ENCODE measurements at regions not wholly inside any gene's neighbourhood (a gene's known extent, or its start where the extent isn't known, plus 50 kb on each side); places are given as distances from the start of the nearest gene placed in this dataset.

- Histone ChIP-seq H3K4me2 (ENCODE audit: insufficient read depth, low read length) (no peak overlapping the region), H4K20me1 (replicated peaks; ENCODE audit: control insufficient read depth, extremely low read depth, insufficient read depth, low read length) (no peaks in the 10 kb centered on the region), H3K4me3 (replicated peaks in 1 of 3; ENCODE audit: insufficient read depth in 1 of 3, low read depth in 1 of 3, low read length in 3 of 3) (no peak overlapping the region), H3K9ac (replicated peaks; ENCODE audit: extremely low read depth, insufficient read depth, low read length) (no peak overlapping the region), H3K27ac (ENCODE audit: insufficient read depth, low read depth, low read length) (no peak overlapping the region), H3K27me3 (ENCODE audit: control insufficient read depth in 2 of 2, insufficient read depth in 2 of 2, low read length in 2 of 2) (no peaks in the 10 kb centered on the region), H3K9me1 (replicated peaks; ENCODE audit: control insufficient read depth, extremely low read depth, insufficient read depth, low read length) (no peaks in the 10 kb centered on the region), H3K36me3 (ENCODE audit: control insufficient read depth in 2 of 2, extremely low read depth in 1 of 2, insufficient read depth in 2 of 2, low read length in 2 of 2) (no peaks in the 10 kb centered on the region), H2AFZ (ENCODE audit: low read depth, low read length) (no peak overlapping the region), H3K4me1 (ENCODE audit: control insufficient read depth, extremely low read depth, insufficient read depth, low read length) (no peaks in the 10 kb centered on the region), H3K9me3 (replicated peaks; ENCODE audit: control insufficient read depth, insufficient read depth, low read length) (no peaks in the 10 kb centered on the region), H3K79me2 (ENCODE audit: control insufficient read depth, insufficient read depth, low read length) (no peaks in the 10 kb centered on the region)
- FAIRE-seq: no peak
- no peak for DNase-seq (ENCODE audit: low read depth, low spot score)
- intact Hi-C loops (cut with micrococcal nuclease) (no loop called here), dilution Hi-C loops (cut with MboI; ENCODE audit: extremely low pct_ligation_motif_present, low sequenced_read_pairs) (no loop called here)
- TF ChIP-seq MYC (IDR thresholded peaks at IDR 0.05; ENCODE audit: low read depth, low read length): no peak
- TF ChIP-seq POLR2A (IDR thresholded peaks at IDR 0.05; ENCODE audit: low read depth, low read length): no peak
- TF ChIP-seq JUN (IDR thresholded peaks at IDR 0.05; ENCODE audit: borderline replicate concordance, insufficient read depth, insufficient read length, low read depth): no peak
- TF ChIP-seq GATA2 (IDR thresholded peaks at IDR 0.05; ENCODE audit: insufficient read depth, insufficient read length, low read depth, low read length): no peak
- no peak for TF ChIP-seq POLR2AphosphoS5 (IDR thresholded peaks at IDR 0.05; ENCODE audit: insufficient read depth, low read depth, low read length)
- no peak for TF ChIP-seq CTCF (IDR thresholded peaks at IDR 0.05; ENCODE audit: extremely low read depth in 1 of 2, insufficient read depth in 1 of 2, low read depth in 1 of 2, low read length in 2 of 2)
- TF ChIP-seq EZH2 (IDR thresholded peaks at IDR 0.05; ENCODE audit: borderline replicate concordance, low read depth, low read length, severe bottlenecking): no peak
- POLR2A ChIA-PET: no interaction called here
- BruUV-seq (replicated peaks): no TSS peak
- CTCF ChIA-PET: no interaction called here
These were observed 422.0 kb downstream of the SOX2 start for GRCh38 chr3:182133752-182134151.

GRCh38 chr3:182135056-182135455 lies 423.3 kb downstream of the SOX2 start:
- DNase-seq (ENCODE audit: low read depth, low spot score) (no peak), FAIRE-seq (no peak)
- no peak for TF ChIP-seq GATA2 (IDR thresholded peaks at IDR 0.05; ENCODE audit: insufficient read depth, insufficient read length, low read depth, low read length)
- no peak for TF ChIP-seq JUN (IDR thresholded peaks at IDR 0.05; ENCODE audit: borderline replicate concordance, insufficient read depth, insufficient read length, low read depth)
- no peak for TF ChIP-seq EZH2 (IDR thresholded peaks at IDR 0.05; ENCODE audit: borderline replicate concordance, low read depth, low read length, severe bottlenecking)
- TF ChIP-seq POLR2AphosphoS5 (IDR thresholded peaks at IDR 0.05; ENCODE audit: insufficient read depth, low read depth, low read length): no peak
- TF ChIP-seq CTCF (IDR thresholded peaks at IDR 0.05; ENCODE audit: extremely low read depth in 1 of 2, insufficient read depth in 1 of 2, low read depth in 1 of 2, low read length in 2 of 2): no peak
- TF ChIP-seq FOS (IDR thresholded peaks at IDR 0.05; ENCODE audit: borderline replicate concordance, insufficient read depth, low read length): no peak
- no peak for TF ChIP-seq MYC (IDR thresholded peaks at IDR 0.05; ENCODE audit: low read depth, low read length)
- no peak for TF ChIP-seq POLR2A (IDR thresholded peaks at IDR 0.05; ENCODE audit: low read depth, low read length)
- no peak for TF ChIP-seq MAX (IDR thresholded peaks at IDR 0.05; ENCODE audit: insufficient read depth, insufficient read length)
- Histone ChIP-seq H3K4me3 (replicated peaks in 1 of 3; ENCODE audit: insufficient read depth in 1 of 3, low read depth in 1 of 3, low read length in 3 of 3) (no peak overlapping the region), H3K9me1 (replicated peaks; ENCODE audit: control insufficient read depth, extremely low read depth, insufficient read depth, low read length) (no peaks in the 10 kb centered on the region), H3K79me2 (ENCODE audit: control insufficient read depth, insufficient read depth, low read length) (no peaks in the 10 kb centered on the region), H3K9me3 (replicated peaks; ENCODE audit: control insufficient read depth, insufficient read depth, low read length) (no peaks in the 10 kb centered on the region), H3K27ac (ENCODE audit: insufficient read depth, low read depth, low read length) (no peak overlapping the region), H3K9ac (replicated peaks; ENCODE audit: extremely low read depth, insufficient read depth, low read length) (no peak overlapping the region), H3K4me1 (ENCODE audit: control insufficient read depth, extremely low read depth, insufficient read depth, low read length) (no peaks in the 10 kb centered on the region), H4K20me1 (replicated peaks; ENCODE audit: control insufficient read depth, extremely low read depth, insufficient read depth, low read length) (no peaks in the 10 kb centered on the region), H3K27me3 (ENCODE audit: control insufficient read depth in 2 of 2, insufficient read depth in 2 of 2, low read length in 2 of 2) (no peaks in the 10 kb centered on the region), H2AFZ (ENCODE audit: low read depth, low read length) (no peak overlapping the region), H3K4me2 (ENCODE audit: insufficient read depth, low read length) (no peak overlapping the region), H3K36me3 (ENCODE audit: control insufficient read depth in 2 of 2, extremely low read depth in 1 of 2, insufficient read depth in 2 of 2, low read length in 2 of 2) (no peaks in the 10 kb centered on the region)
- POLR2A ChIA-PET: no interaction called here
- dilution Hi-C loops (cut with MboI; ENCODE audit: extremely low pct_ligation_motif_present, low sequenced_read_pairs) (no loop called here), intact Hi-C loops (cut with micrococcal nuclease) (no loop called here)
- CTCF ChIA-PET: no interaction called here
- BruUV-seq (replicated peaks): no TSS peak
